Endothelial cell of umbilical vein (primary cell): ENCODE measurements at regions not wholly inside any gene's neighbourhood (a gene's known extent, or its start where the extent isn't known, plus 50 kb on each side); places are given as distances from the start of the nearest gene placed in this dataset.

Experiments used
- BruUV-seq: library from RNA; stranded (reverse); fragments of 400-500 nt; replicated peaks from 2 replicates; lab custom pipeline; 2021; lab: Mats Ljungman, UMichigan
- CTCF ChIA-PET: fragments of 300-600, 350-600 bp; sonication (Branson Sonifier 250); formaldehyde crosslinking; loops from one replicate; lab custom pipeline; 2021; ENCODE audit warnings: antibody characterized with exemption, inconsistent platforms; lab: Charles Lee
- POLR2A ChIA-PET: fragments of 300-600, 350-600 bp; sonication (Branson Sonifier 250); formaldehyde crosslinking; loops from one replicate; lab custom pipeline; 2021; ENCODE audit warnings: antibody characterized with exemption, inconsistent platforms; lab: Charles Lee
- DNase-seq: peaks from one replicate; pipeline ENCODE4 v3.0.0-alpha.2; 2011; ENCODE audit warnings: low read depth, low spot score
- FAIRE-seq: peaks from 2 replicates; lab custom pipeline; 2011; peaks lifted over from hg19 to GRCh38; lab: Jason Lieb, UNC
- H2AFZ ChIP-seq: 2 replicates; pipeline ENCODE4 v1.6.0; 2012; ENCODE audit warnings: low read depth, low read length, control low read depth, inconsistent platforms
- H3K27ac ChIP-seq: 2 replicates; pipeline ENCODE4 v1.5.1; 2011; ENCODE audit warnings: low read depth, mild to moderate bottlenecking, control low read depth, low read length, moderate library complexity; ENCODE audit not compliant: insufficient read depth
- H3K27me3 ChIP-seq, 2 experiments: 2 replicates each; pipeline versions ENCODE4 v1.6.0 to v1.6.1; 2011; ENCODE audit warnings: low read length in 2 of 2, mixed read lengths in 1 of 2; ENCODE audit not compliant: control insufficient read depth in 2 of 2, insufficient read depth in 2 of 2
- H3K36me3 ChIP-seq, 2 experiments: 2 replicates in 1 of 2; 3 replicates in 1 of 2; pipeline ENCODE4 v1.5.1; 2011; ENCODE audit warnings: low read length in 2 of 2, mild to moderate bottlenecking in 1 of 2, moderate library complexity in 1 of 2; ENCODE audit not compliant: control insufficient read depth in 2 of 2, insufficient read depth in 2 of 2; ENCODE audit errors: extremely low read depth in 1 of 2
- H3K4me1 ChIP-seq: 3 replicates; pipeline ENCODE4 v1.5.1; 2011; ENCODE audit warnings: mild to moderate bottlenecking, low read length; ENCODE audit not compliant: control insufficient read depth, insufficient read depth; ENCODE audit errors: extremely low read depth
- H3K4me2 ChIP-seq: 2 replicates; pipeline ENCODE4 v1.6.1; 2011; ENCODE audit warnings: low read length, control low read depth, mixed read lengths; ENCODE audit not compliant: insufficient read depth
- H3K4me3 ChIP-seq, 3 experiments: fragments of 200-600 bp in 1 of 3; sonication (generic), shearing (Covaris generic) in 1 of 3; replicated peaks in 1 of 3; 2 replicates each; pipeline ENCODE4 v1.5.1; 2011 to 2016; ENCODE audit warnings: control low read depth in 3 of 3, low read length in 3 of 3, mild to moderate bottlenecking in 2 of 3, inconsistent platforms in 1 of 3, low read depth in 1 of 3, moderate library complexity in 1 of 3; ENCODE audit not compliant: insufficient read depth in 1 of 3
- H3K79me2 ChIP-seq: 2 replicates; pipeline ENCODE4 v1.6.0; 2012; ENCODE audit warnings: low read length, inconsistent platforms; ENCODE audit not compliant: control insufficient read depth, insufficient read depth
- H3K9ac ChIP-seq: replicated peaks from 2 replicates; pipeline ENCODE3; 2011; ENCODE audit warnings: low read length, control low read depth; ENCODE audit not compliant: insufficient read depth; ENCODE audit errors: extremely low read depth
- H3K9me1 ChIP-seq: replicated peaks from 3 replicates; pipeline ENCODE4 v1.6.0; 2011; ENCODE audit warnings: mild to moderate bottlenecking, low read length; ENCODE audit not compliant: control insufficient read depth, insufficient read depth; ENCODE audit errors: extremely low read depth
- H3K9me3 ChIP-seq: replicated peaks from 2 replicates; pipeline ENCODE4 v1.5.1; 2012; ENCODE audit warnings: low read length, inconsistent platforms; ENCODE audit not compliant: control insufficient read depth, insufficient read depth
- H4K20me1 ChIP-seq: replicated peaks from 2 replicates; pipeline ENCODE3; 2011; ENCODE audit warnings: mild to moderate bottlenecking, low read length; ENCODE audit not compliant: control insufficient read depth, insufficient read depth; ENCODE audit errors: extremely low read depth
- CTCF ChIP-seq, 2 donors: IDR thresholded peaks; 1 replicate in 1 of 2; 2 replicates in 1 of 2; pipeline ENCODE4 v1.5.1; 2011; ENCODE audit warnings: low read length in 2 of 2, mild to moderate bottlenecking in 2 of 2, moderate library complexity in 2 of 2, control low read depth in 1 of 2, inconsistent platforms in 1 of 2, low read depth in 1 of 2; ENCODE audit not compliant: insufficient read depth in 1 of 2; ENCODE audit errors: extremely low read depth in 1 of 2
- GATA2 ChIP-seq: IDR thresholded peaks from 2 replicates; pipeline ENCODE4 v1.7.0; 2011; ENCODE audit warnings: low read depth, mild to moderate bottlenecking, moderate library complexity, mixed read lengths, low read length; ENCODE audit not compliant: insufficient read length, insufficient read depth
- JUN ChIP-seq: IDR thresholded peaks from 2 replicates; pipeline ENCODE4 v1.6.1; 2011; ENCODE audit warnings: borderline replicate concordance, low read depth; ENCODE audit not compliant: insufficient read length, insufficient read depth
- MAX ChIP-seq: IDR thresholded peaks from 2 replicates; pipeline ENCODE4 v1.6.1; 2011; ENCODE audit not compliant: insufficient read depth, insufficient read length
- POLR2A ChIP-seq: IDR thresholded peaks from 2 replicates; pipeline ENCODE4 v1.6.1; 2012; ENCODE audit warnings: low read depth, mild to moderate bottlenecking, control low read depth, low read length
- POLR2AphosphoS5 ChIP-seq: IDR thresholded peaks from 2 replicates; pipeline ENCODE4 v1.6.1; 2012; ENCODE audit warnings: low read depth, mild to moderate bottlenecking, control low read depth, low read length, moderate library complexity; ENCODE audit not compliant: insufficient read depth
- dilution Hi-C: fragments of 300-500 bp; cut with MboI; formaldehyde crosslinking; loops from one replicate; pipeline ENCODE4 v1.15.0; 2019; ENCODE audit warnings: low sequenced_read_pairs; ENCODE audit not compliant: extremely low pct_ligation_motif_present
- intact Hi-C: fragments of 100-400 bp; cut with micrococcal nuclease; formaldehyde crosslinking; loops from one replicate; pipeline ENCODE4 v1.10.0; 2022

GRCh38 chr1:187326557-187326956 lies 497.8 kb downstream of the PLA2G4A start:
- DNase-seq: no peak
- Histone ChIP-seq H3K9me3 (no peaks in the 10 kb centered on the region), H3K36me3 (no peaks in the 10 kb centered on the region), H3K27me3 (no peaks in the 10 kb centered on the region), H3K4me3 (no peak overlapping the region), H3K9ac (no peak overlapping the region), H3K79me2 (no peaks in the 10 kb centered on the region), H3K27ac (no peak overlapping the region), H3K4me1 (no peaks in the 10 kb centered on the region), H3K4me2 (no peak overlapping the region), H3K9me1 (no peaks in the 10 kb centered on the region), H2AFZ (no peak overlapping the region), H4K20me1 (no peaks in the 10 kb centered on the region)
- ChIA-PET CTCF (no interaction called here), POLR2A (no interaction called here)
- TF ChIP-seq CTCF (IDR thresholded peaks at IDR 0.05; ENCODE audit: extremely low read depth in 1 of 2, insufficient read depth in 1 of 2, low read depth in 1 of 2, low read length in 2 of 2): no peak
- TF ChIP-seq GATA2: no peak
- no peak for TF ChIP-seq POLR2AphosphoS5
- TF ChIP-seq JUN: no peak
- TF ChIP-seq POLR2A: no peak
- TF ChIP-seq MAX: no peak
- no TSS peak for BruUV-seq
- no peak for FAIRE-seq
- dilution Hi-C loops (no loop called here), intact Hi-C loops (no loop called here)
